ENCODE measurements at regions not wholly inside any gene's neighbourhood (a gene's known extent, or its start where the extent isn't known, plus 50 kb on each side); places are given as distances from the start of the nearest gene placed in this dataset.

- Histone ChIP-seq H3K27me3 (no peaks in the 10 kb centered on the region), H3K9me3 (no peaks in the 10 kb centered on the region), H3K4me3 (no peak overlapping the region), H3K27ac (no peak overlapping the region), H3K36me3 (no peaks in the 10 kb centered on the region), H3K4me1 (no peaks in the 10 kb centered on the region)
- TF ChIP-seq POLR2A (IDR thresholded peaks at IDR 0.05) (no peak), EP300 (IDR thresholded peaks at IDR 0.05; ENCODE audit: low read depth) (no peak), POLR2AphosphoS5 (IDR thresholded peaks at IDR 0.05) (no peak)
- TF ChIP-seq, protein P1, sequence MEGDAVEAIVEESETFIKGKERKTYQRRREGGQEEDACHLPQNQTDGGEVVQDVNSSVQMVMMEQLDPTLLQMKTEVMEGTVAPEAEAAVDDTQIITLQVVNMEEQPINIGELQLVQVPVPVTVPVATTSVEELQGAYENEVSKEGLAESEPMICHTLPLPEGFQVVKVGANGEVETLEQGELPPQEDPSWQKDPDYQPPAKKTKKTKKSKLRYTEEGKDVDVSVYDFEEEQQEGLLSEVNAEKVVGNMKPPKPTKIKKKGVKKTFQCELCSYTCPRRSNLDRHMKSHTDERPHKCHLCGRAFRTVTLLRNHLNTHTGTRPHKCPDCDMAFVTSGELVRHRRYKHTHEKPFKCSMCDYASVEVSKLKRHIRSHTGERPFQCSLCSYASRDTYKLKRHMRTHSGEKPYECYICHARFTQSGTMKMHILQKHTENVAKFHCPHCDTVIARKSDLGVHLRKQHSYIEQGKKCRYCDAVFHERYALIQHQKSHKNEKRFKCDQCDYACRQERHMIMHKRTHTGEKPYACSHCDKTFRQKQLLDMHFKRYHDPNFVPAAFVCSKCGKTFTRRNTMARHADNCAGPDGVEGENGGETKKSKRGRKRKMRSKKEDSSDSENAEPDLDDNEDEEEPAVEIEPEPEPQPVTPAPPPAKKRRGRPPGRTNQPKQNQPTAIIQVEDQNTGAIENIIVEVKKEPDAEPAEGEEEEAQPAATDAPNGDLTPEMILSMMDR (IDR thresholded peaks at IDR 0.05), result no peak
- intact Hi-C loops (cut with DNase I; ENCODE audit: low total_unique reads), result no loop called here
- WGBS, 2 donors (ENCODE audit: low coverage in 1 of 2), result 48 to 55% methylated on average over 4 of the region's 4 CpGs
- in situ Hi-C loops (cut with MboI; ENCODE audit: low pct_ligation_motif_present in 1 of 4, low pct_unique_long_range_greater_than_20kb in 1 of 4, low sequenced_read_pairs in 3 of 4), result no loop called here
- DNase-seq, result no peak
Observed at GRCh38 chr12:86838711-86839110, 582.5 kb upstream of the MGAT4C start.

- Histone ChIP-seq H3K9me3 (no peaks in the 10 kb centered on the region), H3K36me3 (no peaks in the 10 kb centered on the region), H3K27me3 (no peaks in the 10 kb centered on the region), H3K27ac (no peak overlapping the region), H3K4me1 (no peaks in the 10 kb centered on the region), H3K4me3 (no peak overlapping the region)
- intact Hi-C loops (cut with DNase I; ENCODE audit: low total_unique reads) (no loop called here), in situ Hi-C loops (cut with MboI; ENCODE audit: low pct_ligation_motif_present in 1 of 4, low pct_unique_long_range_greater_than_20kb in 1 of 4, low sequenced_read_pairs in 3 of 4) (no loop called here)
- no peak for TF ChIP-seq POLR2A (IDR thresholded peaks at IDR 0.05)
- no peak for TF ChIP-seq POLR2AphosphoS5 (IDR thresholded peaks at IDR 0.05)
- TF ChIP-seq, protein P1 (IDR thresholded peaks at IDR 0.05), result no peak
- no peak for TF ChIP-seq EP300 (IDR thresholded peaks at IDR 0.05; ENCODE audit: low read depth)
- 36 to 40% methylated on average over 1 of the region's 1 CpG for WGBS, 2 donors (ENCODE audit: low coverage in 1 of 2)
- no peak for DNase-seq
Observed at GRCh38 chr12:86838260-86838659, 582.1 kb upstream of the MGAT4C start.

- H3K27me3 ChIP-seq, result no peaks in the 10 kb centered on the region
- H3K4me1 ChIP-seq, result no peaks in the 10 kb centered on the region
- no peaks in the 10 kb centered on the region for H3K9me3 ChIP-seq
- no peak for DNase-seq
- TF ChIP-seq, protein P1 (IDR thresholded peaks at IDR 0.05), result no peak
- TF ChIP-seq POLR2AphosphoS5 (IDR thresholded peaks at IDR 0.05), result no peak
- TF ChIP-seq EP300 (IDR thresholded peaks at IDR 0.05; ENCODE audit: low read depth), result no peak
- no peak for TF ChIP-seq POLR2A (IDR thresholded peaks at IDR 0.05)
- in situ Hi-C loops (cut with MboI; ENCODE audit: low pct_ligation_motif_present in 1 of 4, low pct_unique_long_range_greater_than_20kb in 1 of 4, low sequenced_read_pairs in 3 of 4) (no loop called here), intact Hi-C loops (cut with DNase I; ENCODE audit: low total_unique reads) (no loop called here)
- WGBS, 2 donors (ENCODE audit: low coverage in 1 of 2), result 21 to 40% methylated on average over 1 of the region's 1 CpG
- H3K27ac ChIP-seq, result no peak overlapping the region
- no peaks in the 10 kb centered on the region for H3K36me3 ChIP-seq
- H3K4me3 ChIP-seq, result no peak overlapping the region
Observed at GRCh38 chr12:86837246-86837645, 581.1 kb upstream of the MGAT4C start.

- Histone ChIP-seq H3K4me1 (no peaks in the 10 kb centered on the region), H3K4me3 (no peak overlapping the region), H3K27me3 (no peaks in the 10 kb centered on the region), H3K36me3 (no peaks in the 10 kb centered on the region), H3K9me3 (no peaks in the 10 kb centered on the region), H3K27ac (no peak overlapping the region)
- in situ Hi-C loops (cut with MboI; ENCODE audit: low pct_ligation_motif_present in 1 of 4, low pct_unique_long_range_greater_than_20kb in 1 of 4, low sequenced_read_pairs in 3 of 4) (no loop called here), intact Hi-C loops (cut with DNase I; ENCODE audit: low total_unique reads) (no loop called here)
- no peak for DNase-seq
- WGBS, 2 donors (ENCODE audit: low coverage in 1 of 2), result 70 to 100% methylated on average over 1 of the region's 1 CpG
- TF ChIP-seq POLR2A (IDR thresholded peaks at IDR 0.05), result no peak
- no peak for TF ChIP-seq EP300 (IDR thresholded peaks at IDR 0.05; ENCODE audit: low read depth)
- TF ChIP-seq POLR2AphosphoS5 (IDR thresholded peaks at IDR 0.05), result no peak
- TF ChIP-seq, protein P1 (IDR thresholded peaks at IDR 0.05), result no peak
Observed at GRCh38 chr12:86834217-86834616, 578.0 kb upstream of the MGAT4C start.

Measured in transverse colon (tissue), 4 donors.